HL-60 (cell line): ENCODE measurements at regions not wholly inside any gene's neighbourhood (a gene's known extent, or its start where the extent isn't known, plus 50 kb on each side); places are given as distances from the start of the nearest gene placed in this dataset.

Experiments used
- CTCF ChIP-seq: IDR thresholded peaks from one replicate; pipeline ENCODE4 v1.5.1; 2011; ENCODE audit warnings: low read length, control low read depth, inconsistent platforms; ENCODE audit not compliant: insufficient read depth
- POLR2AphosphoS5 ChIP-seq: IDR thresholded peaks from 2 replicates; pipeline ENCODE4 v1.6.1; 2012; ENCODE audit warnings: low read depth

GRCh38 chr10:58106211-58107035, 161.3 kb downstream of the IPMK start:
- TF ChIP-seq CTCF (no peak), POLR2AphosphoS5 (no peak)
